ENCODE measurements at regions not wholly inside any gene's neighbourhood (a gene's known extent, or its start where the extent isn't known, plus 50 kb on each side); places are given as distances from the start of the nearest gene placed in this dataset.

DNA sequence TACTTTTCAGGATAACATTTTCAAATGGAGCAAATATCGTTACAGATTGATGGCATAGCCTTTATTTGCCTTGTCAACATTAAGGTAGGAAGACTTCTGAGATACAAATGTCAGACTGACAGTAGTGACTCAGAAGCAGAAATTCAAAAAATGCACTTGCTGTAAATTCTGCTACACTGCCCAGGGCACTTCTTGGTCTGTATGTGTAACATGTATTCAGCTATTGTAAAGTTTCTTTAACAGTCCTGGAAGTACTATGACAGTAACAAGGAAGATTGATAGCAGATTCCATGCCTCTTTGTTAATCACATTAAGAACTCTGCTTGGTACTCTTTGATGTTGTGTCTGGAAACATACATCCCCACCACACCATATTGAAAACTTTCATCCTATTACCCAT, 69.6 kb upstream of the PCDH18 start:
- Histone ChIP-seq H3K27ac (ENCODE audit: low read depth) (no peak overlapping the region), H3K36me3 (ENCODE audit: insufficient read depth) (no peaks in the 10 kb centered on the region), H2AFZ (no peak overlapping the region), H3K27me3 (ENCODE audit: insufficient read depth) (no peaks in the 10 kb centered on the region), H3K9me2 (ENCODE audit: insufficient read depth) (no peaks in the 10 kb centered on the region), H3K4me3 (no peak overlapping the region), H3F3A (replicated peaks; ENCODE audit: low read depth) (no peaks in the 10 kb centered on the region), H3K4me2 (no peak overlapping the region), H4K20me1 (replicated peaks; ENCODE audit: insufficient read depth) (no peaks in the 10 kb centered on the region), H3K4me1 (ENCODE audit: insufficient read depth) (peaks cover 7% of the 10 kb centered on the region), H3K79me2 (replicated peaks; ENCODE audit: insufficient read depth) (no peaks in the 10 kb centered on the region)
- Mint-ChIP-seq H3K4me3 (no peak overlapping the region), H3K36me3 (ENCODE audit: low read depth) (peaks cover 3% of the 10 kb centered on the region; the same call in 1 of the 3 replicates), H3K4me1 (peaks cover 8% of the 10 kb centered on the region; the same call in 2 of the 3 replicates), H3K9me3 (no peaks in the 10 kb centered on the region; the same call in 2 of the 3 replicates), H3K27me3 (ENCODE audit: insufficient read depth, low read depth, poor library complexity) (peaks cover 1% of the 10 kb centered on the region), H3K27ac (no peak overlapping the region)
- DNase-seq (ENCODE audit: low spot score) (no peak), ATAC-seq (no peak)
- TF ChIP-seq STAT1 (IDR thresholded peaks at IDR 0.05; ENCODE audit: unreplicated experiment) (no peak), ZNF114 (CRISPR knock-in tag; IDR thresholded peaks at IDR 0.05) (no peak), ZNF331 (CRISPR knock-in tag; IDR thresholded peaks at IDR 0.05; ENCODE audit: low read depth) (no peak), EZH2phosphoT487 (IDR thresholded peaks at IDR 0.05; ENCODE audit: unreplicated experiment) (no peak), REST (IDR thresholded peaks at IDR 0.05; ENCODE audit: unreplicated experiment) (no peak), CREB1 (CRISPR knock-in tag; IDR thresholded peaks at IDR 0.05; ENCODE audit: low read depth) (no peak), EZH2 (IDR thresholded peaks at IDR 0.05; ENCODE audit: low read depth, unreplicated experiment) (no peak), JUNB (IDR thresholded peaks at IDR 0.05; ENCODE audit: unreplicated experiment) (no peak), NANOG (IDR thresholded peaks at IDR 0.05; ENCODE audit: borderline replicate concordance) (no peak), CTCF (conservative IDR thresholded peaks at IDR 0.05; ENCODE audit: low read depth in 2 of 2) (no peak)
- TF ChIP-seq, protein P1, sequence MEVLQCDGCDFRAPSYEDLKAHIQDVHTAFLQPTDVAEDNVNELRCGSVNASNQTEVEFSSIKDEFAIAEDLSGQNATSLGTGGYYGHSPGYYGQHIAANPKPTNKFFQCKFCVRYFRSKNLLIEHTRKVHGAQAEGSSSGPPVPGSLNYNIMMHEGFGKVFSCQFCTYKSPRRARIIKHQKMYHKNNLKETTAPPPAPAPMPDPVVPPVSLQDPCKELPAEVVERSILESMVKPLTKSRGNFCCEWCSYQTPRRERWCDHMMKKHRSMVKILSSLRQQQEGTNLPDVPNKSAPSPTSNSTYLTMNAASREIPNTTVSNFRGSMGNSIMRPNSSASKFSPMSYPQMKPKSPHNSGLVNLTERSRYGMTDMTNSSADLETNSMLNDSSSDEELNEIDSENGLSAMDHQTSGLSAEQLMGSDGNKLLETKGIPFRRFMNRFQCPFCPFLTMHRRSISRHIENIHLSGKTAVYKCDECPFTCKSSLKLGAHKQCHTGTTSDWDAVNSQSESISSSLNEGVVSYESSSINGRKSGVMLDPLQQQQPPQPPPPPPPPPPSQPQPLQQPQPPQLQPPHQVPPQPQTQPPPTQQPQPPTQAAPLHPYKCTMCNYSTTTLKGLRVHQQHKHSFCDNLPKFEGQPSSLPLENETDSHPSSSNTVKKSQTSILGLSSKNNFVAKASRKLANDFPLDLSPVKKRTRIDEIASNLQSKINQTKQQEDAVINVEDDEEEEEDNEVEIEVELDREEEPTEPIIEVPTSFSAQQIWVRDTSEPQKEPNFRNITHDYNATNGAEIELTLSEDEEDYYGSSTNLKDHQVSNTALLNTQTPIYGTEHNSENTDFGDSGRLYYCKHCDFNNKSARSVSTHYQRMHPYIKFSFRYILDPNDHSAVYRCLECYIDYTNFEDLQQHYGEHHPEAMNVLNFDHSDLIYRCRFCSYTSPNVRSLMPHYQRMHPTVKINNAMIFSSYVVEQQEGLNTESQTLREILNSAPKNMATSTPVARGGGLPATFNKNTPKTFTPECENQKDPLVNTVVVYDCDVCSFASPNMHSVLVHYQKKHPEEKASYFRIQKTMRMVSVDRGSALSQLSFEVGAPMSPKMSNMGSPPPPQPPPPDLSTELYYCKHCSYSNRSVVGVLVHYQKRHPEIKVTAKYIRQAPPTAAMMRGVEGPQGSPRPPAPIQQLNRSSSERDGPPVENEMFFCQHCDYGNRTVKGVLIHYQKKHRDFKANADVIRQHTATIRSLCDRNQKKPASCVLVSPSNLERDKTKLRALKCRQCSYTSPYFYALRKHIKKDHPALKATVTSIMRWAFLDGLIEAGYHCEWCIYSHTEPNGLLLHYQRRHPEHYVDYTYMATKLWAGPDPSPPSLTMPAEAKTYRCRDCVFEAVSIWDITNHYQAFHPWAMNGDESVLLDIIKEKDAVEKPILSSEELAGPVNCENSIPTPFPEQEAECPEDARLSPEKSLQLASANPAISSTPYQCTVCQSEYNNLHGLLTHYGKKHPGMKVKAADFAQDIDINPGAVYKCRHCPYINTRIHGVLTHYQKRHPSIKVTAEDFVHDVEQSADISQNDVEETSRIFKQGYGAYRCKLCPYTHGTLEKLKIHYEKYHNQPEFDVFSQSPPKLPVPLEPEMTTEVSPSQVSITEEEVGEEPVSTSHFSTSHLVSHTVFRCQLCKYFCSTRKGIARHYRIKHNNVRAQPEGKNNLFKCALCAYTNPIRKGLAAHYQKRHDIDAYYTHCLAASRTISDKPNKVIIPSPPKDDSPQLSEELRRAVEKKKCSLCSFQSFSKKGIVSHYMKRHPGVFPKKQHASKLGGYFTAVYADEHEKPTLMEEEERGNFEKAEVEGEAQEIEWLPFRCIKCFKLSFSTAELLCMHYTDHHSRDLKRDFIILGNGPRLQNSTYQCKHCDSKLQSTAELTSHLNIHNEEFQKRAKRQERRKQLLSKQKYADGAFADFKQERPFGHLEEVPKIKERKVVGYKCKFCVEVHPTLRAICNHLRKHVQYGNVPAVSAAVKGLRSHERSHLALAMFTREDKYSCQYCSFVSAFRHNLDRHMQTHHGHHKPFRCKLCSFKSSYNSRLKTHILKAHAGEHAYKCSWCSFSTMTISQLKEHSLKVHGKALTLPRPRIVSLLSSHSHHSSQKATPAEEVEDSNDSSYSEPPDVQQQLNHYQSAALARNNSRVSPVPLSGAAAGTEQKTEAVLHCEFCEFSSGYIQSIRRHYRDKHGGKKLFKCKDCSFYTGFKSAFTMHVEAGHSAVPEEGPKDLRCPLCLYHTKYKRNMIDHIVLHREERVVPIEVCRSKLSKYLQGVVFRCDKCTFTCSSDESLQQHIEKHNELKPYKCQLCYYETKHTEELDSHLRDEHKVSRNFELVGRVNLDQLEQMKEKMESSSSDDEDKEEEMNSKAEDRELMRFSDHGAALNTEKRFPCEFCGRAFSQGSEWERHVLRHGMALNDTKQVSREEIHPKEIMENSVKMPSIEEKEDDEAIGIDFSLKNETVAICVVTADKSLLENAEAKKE (CRISPR knock-in tag; IDR thresholded peaks at IDR 0.05): no peak
